H9 (cell line): ENCODE measurements at regions not wholly inside any gene's neighbourhood (a gene's known extent, or its start where the extent isn't known, plus 50 kb on each side); places are given as distances from the start of the nearest gene placed in this dataset.

Experiments used
- DNase-seq: peaks from one replicate; pipeline ENCODE4 v3.0.0-alpha.2; 2017
- H2AFZ ChIP-seq: one replicate; pipeline ENCODE4 v1.6.1; 2013; ENCODE audit warnings: mild to moderate bottlenecking, low read length, control low read depth, moderate library complexity
- H2AK5ac ChIP-seq: 2 replicates; pipeline ENCODE4 v1.6.1; 2013; ENCODE audit warnings: low read length, control low read depth, mixed read lengths; ENCODE audit not compliant: insufficient read length
- H2BK120ac ChIP-seq: one replicate; pipeline ENCODE4 v1.6.1; 2013; ENCODE audit warnings: low read depth, mild to moderate bottlenecking, low read length, control low read depth, inconsistent platforms; ENCODE audit not compliant: poor library complexity, severe bottlenecking
- H2BK12ac ChIP-seq: 2 replicates; pipeline ENCODE4 v1.6.1; 2013; ENCODE audit warnings: low read length, control low read depth, mixed read lengths, low read depth; ENCODE audit not compliant: insufficient read length
- H2BK15ac ChIP-seq: 2 replicates; pipeline ENCODE4 v1.6.1; 2013; ENCODE audit warnings: low read depth, low read length, control low read depth
- H2BK20ac ChIP-seq: one replicate; pipeline ENCODE4 v1.6.1; 2013; ENCODE audit warnings: low read depth, mild to moderate bottlenecking, low read length, control low read depth, inconsistent platforms; ENCODE audit not compliant: poor library complexity, severe bottlenecking
- H2BK5ac ChIP-seq: 2 replicates; pipeline ENCODE4 v1.6.1; 2013; ENCODE audit warnings: low read length, control low read depth, mixed read lengths; ENCODE audit not compliant: insufficient read length
- H3K14ac ChIP-seq: 2 replicates; pipeline ENCODE4 v1.6.1; 2013; ENCODE audit warnings: low read length, control low read depth; ENCODE audit not compliant: insufficient read depth
- H3K18ac ChIP-seq: 2 replicates; pipeline ENCODE4 v1.6.1; 2013; ENCODE audit warnings: low read depth, mild to moderate bottlenecking, mixed read lengths, low read length, control low read depth; ENCODE audit not compliant: insufficient read length
- H3K23ac ChIP-seq: 2 replicates; pipeline ENCODE4 v1.6.1; 2013; ENCODE audit warnings: low read length, control low read depth, mixed read lengths, low read depth; ENCODE audit not compliant: insufficient read length
- H3K23me2 ChIP-seq: 2 replicates; pipeline ENCODE4 v1.6.1; 2013; ENCODE audit warnings: low read depth, mild to moderate bottlenecking, mixed read lengths, low read length, control low read depth; ENCODE audit not compliant: insufficient read length, poor library complexity, severe bottlenecking
- H3K27ac ChIP-seq: 2 replicates; pipeline ENCODE4 v1.5.1; 2013; ENCODE audit warnings: low read length, control low read depth, mixed read lengths, low read depth; ENCODE audit not compliant: insufficient read length
- H3K27me3 ChIP-seq: 2 replicates; pipeline ENCODE4 v1.6.1; 2013; ENCODE audit warnings: low read length, control low read depth, inconsistent platforms; ENCODE audit not compliant: insufficient read depth
- H3K4ac ChIP-seq: 2 replicates; pipeline ENCODE4 v1.6.1; 2013; ENCODE audit warnings: low read depth, mild to moderate bottlenecking, control low read depth, inconsistent platforms, low read length, moderate library complexity
- H3K4me1 ChIP-seq: 2 replicates; pipeline ENCODE4 v1.6.1; 2013; ENCODE audit warnings: low read length, control low read depth, inconsistent platforms; ENCODE audit not compliant: insufficient read depth
- H3K4me2 ChIP-seq: 2 replicates; pipeline ENCODE4 v1.6.1; 2013; ENCODE audit warnings: low read length, control low read depth, mixed read lengths; ENCODE audit not compliant: insufficient read length, insufficient read depth
- H3K56ac ChIP-seq: 2 replicates; pipeline ENCODE4 v1.6.1; 2013; ENCODE audit warnings: low read depth, mild to moderate bottlenecking, mixed read lengths, low read length, control low read depth; ENCODE audit not compliant: insufficient read length
- H3K79me1 ChIP-seq: 2 replicates; pipeline ENCODE4 v1.6.1; 2013; ENCODE audit warnings: low read depth, mild to moderate bottlenecking, moderate library complexity, low read length, control low read depth, inconsistent platforms; ENCODE audit not compliant: insufficient read depth, poor library complexity, severe bottlenecking
- H3K79me2 ChIP-seq: 2 replicates; pipeline ENCODE4 v1.6.1; 2013; ENCODE audit warnings: low read length, control low read depth, inconsistent platforms; ENCODE audit not compliant: insufficient read depth
- H3K9ac ChIP-seq: 2 replicates; pipeline ENCODE4 v1.6.1; 2013; ENCODE audit warnings: low read length, control low read depth, mixed read lengths; ENCODE audit not compliant: insufficient read length; ENCODE audit errors: extremely low read depth
- H3K9me3 ChIP-seq: one replicate; pipeline ENCODE4 v1.6.1; 2013; ENCODE audit warnings: low read depth, low read length, inconsistent platforms; ENCODE audit not compliant: control insufficient read depth
- H3T11ph ChIP-seq: one replicate; pipeline ENCODE4 v1.6.1; 2013; ENCODE audit warnings: mild to moderate bottlenecking, low read length, control low read depth, inconsistent platforms
- H4K20me1 ChIP-seq: one replicate; pipeline ENCODE4 v1.6.1; 2013; ENCODE audit not compliant: control insufficient read depth, insufficient read length, insufficient read depth
- H4K5ac ChIP-seq: 2 replicates; pipeline ENCODE4 v1.6.1; 2013; ENCODE audit warnings: low read depth, mild to moderate bottlenecking, mixed read lengths, low read length, control low read depth; ENCODE audit not compliant: insufficient read length
- H4K8ac ChIP-seq: replicated peaks from 2 replicates; pipeline ENCODE4 v1.6.1; 2013; ENCODE audit warnings: low read length, control low read depth, mixed read lengths, low read depth; ENCODE audit not compliant: insufficient read length
- H4K91ac ChIP-seq: 2 replicates; pipeline ENCODE4 v1.6.1; 2013; ENCODE audit warnings: low read depth, mild to moderate bottlenecking, moderate library complexity, mixed read lengths, low read length, control low read depth; ENCODE audit not compliant: insufficient read length
- H3K27ac Mint-ChIP-seq, 3 experiments: 2 replicates in 2 of 3; 3 replicates in 1 of 3; pipeline ENCODE4 v1.8.0; 2020 to 2021; ENCODE audit warnings: mixed read lengths in 3 of 3, mild to moderate bottlenecking in 1 of 3, moderate library complexity in 1 of 3
- H3K27me3 Mint-ChIP-seq: 2 replicates; pipeline ENCODE4 v1.8.0; 2021; ENCODE audit warnings: low read depth, mild to moderate bottlenecking, moderate library complexity, mixed read lengths
- H3K36me3 Mint-ChIP-seq, 3 experiments: 2 replicates in 2 of 3; 3 replicates in 1 of 3; pipeline ENCODE4 v1.8.0; 2020 to 2021; ENCODE audit warnings: low read depth in 3 of 3, mixed read lengths in 3 of 3; ENCODE audit not compliant: insufficient read depth in 1 of 3
- H3K4me1 Mint-ChIP-seq, 2 experiments: 2 replicates each; pipeline ENCODE4 v1.8.0; 2020; ENCODE audit warnings: mixed read lengths in 2 of 2
- H3K4me3 Mint-ChIP-seq, 2 experiments: 2 replicates in 1 of 2; 3 replicates in 1 of 2; pipeline ENCODE4 v1.8.0; 2020 to 2021; ENCODE audit warnings: mild to moderate bottlenecking in 2 of 2, mixed read lengths in 2 of 2, moderate library complexity in 1 of 2
- H3K9me3 Mint-ChIP-seq, 2 experiments: 2 replicates in 1 of 2; 3 replicates in 1 of 2; pipeline ENCODE4 v1.8.0; 2020; ENCODE audit warnings: mild to moderate bottlenecking in 2 of 2, mixed read lengths in 2 of 2, moderate library complexity in 1 of 2
- CTCF ChIP-seq: fragments of 200-600 bp; sonication (generic); conservative IDR thresholded peaks from 3 replicates; pipeline ENCODE4 v1.8.0; 2021; ENCODE audit warnings: antibody characterized with exemption, mild to moderate bottlenecking

GRCh38 chr4:179399054-179399782 is 1957.0 kb upstream of the AGA start:
- H3K27ac Mint-ChIP-seq = peak overlapping the region in 1 of 3 experiments; percentile 4; a peak in 1 of 7 replicates
- DNase-seq = no peak

More at GRCh38 chr4:179399054-179399782, 1957.0 kb upstream of the AGA start:
- Histone ChIP-seq H3K79me1 (no peaks in the 10 kb centered on the region), H3K4me1 (no peaks in the 10 kb centered on the region; the same call in 1 of the 2 replicates), H3K9me3 (no peaks in the 10 kb centered on the region), H2AFZ (no peak overlapping the region), H3K9ac (no peak overlapping the region), H4K8ac (no peak overlapping the region), H3K23ac (no peak overlapping the region), H2BK5ac (no peak overlapping the region), H4K91ac (no peak overlapping the region), H3K79me2 (no peaks in the 10 kb centered on the region), H3T11ph (no peak overlapping the region), H3K4me2 (no peak overlapping the region), H2BK120ac (no peak overlapping the region), H4K5ac (no peak overlapping the region), H4K20me1 (no peaks in the 10 kb centered on the region), H2BK20ac (no peak overlapping the region), H3K56ac (no peak overlapping the region), H2AK5ac (no peak overlapping the region), H3K27me3 (no peaks in the 10 kb centered on the region), H3K4ac (no peak overlapping the region), H2BK12ac (no peak overlapping the region), H2BK15ac (no peak overlapping the region), H3K23me2 (no peaks in the 10 kb centered on the region), H3K18ac (no peak overlapping the region), H3K27ac (no peak overlapping the region), H3K14ac (no peak overlapping the region)
- peaks cover 10 to 14% (median 12%) of the 10 kb centered on the region in 3 experiments for H3K36me3 Mint-ChIP-seq
- peaks cover 0 to 11% of the 10 kb centered on the region in 2 experiments; a peak in 2 of 4 replicates for H3K4me1 Mint-ChIP-seq
- H3K9me3 Mint-ChIP-seq = peaks cover 8 to 12% of the 10 kb centered on the region in 2 experiments
- no peaks in the 10 kb centered on the region for H3K27me3 Mint-ChIP-seq
- H3K4me3 Mint-ChIP-seq = no peak overlapping the region
- TF ChIP-seq CTCF = no peak
